C4-2B (cell line): ENCODE measurements at regions not wholly inside any gene's neighbourhood (a gene's known extent, or its start where the extent isn't known, plus 50 kb on each side); places are given as distances from the start of the nearest gene placed in this dataset.

ENCODE experiments used
- ZFX ChIP-seq: fragments of 450-650 bp; IDR thresholded peaks from 2 replicates; pipeline ENCODE4 v1.6.1; 2017
- TF ChIP-seq, protein P1 (sequence below): fragments of 450-650 bp; conservative IDR thresholded peaks from 2 replicates; pipeline ENCODE4 v1.5.1; 2017; ENCODE audit warnings: mild to moderate bottlenecking

DNA sequence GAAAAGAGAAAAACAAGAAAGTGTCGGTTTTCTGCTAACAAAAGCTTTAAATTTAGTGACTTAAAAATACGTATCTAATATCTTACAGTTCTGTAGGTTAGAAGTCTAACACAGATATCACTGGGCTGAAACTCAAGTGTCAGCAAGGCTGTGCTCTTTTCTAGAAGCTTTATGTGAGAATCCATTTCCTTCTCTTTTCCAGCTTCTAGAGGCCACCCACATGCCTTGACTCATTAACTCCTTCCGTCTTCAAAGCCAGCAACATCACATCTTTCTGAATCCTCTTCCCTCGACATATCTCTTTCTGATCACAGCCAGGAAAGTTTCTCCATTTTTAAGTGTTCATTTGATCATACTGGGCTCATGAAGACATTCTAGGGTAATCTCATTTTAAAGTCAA, 262.0 kb downstream of the MAFB start:
- TF ChIP-seq, protein P1, sequence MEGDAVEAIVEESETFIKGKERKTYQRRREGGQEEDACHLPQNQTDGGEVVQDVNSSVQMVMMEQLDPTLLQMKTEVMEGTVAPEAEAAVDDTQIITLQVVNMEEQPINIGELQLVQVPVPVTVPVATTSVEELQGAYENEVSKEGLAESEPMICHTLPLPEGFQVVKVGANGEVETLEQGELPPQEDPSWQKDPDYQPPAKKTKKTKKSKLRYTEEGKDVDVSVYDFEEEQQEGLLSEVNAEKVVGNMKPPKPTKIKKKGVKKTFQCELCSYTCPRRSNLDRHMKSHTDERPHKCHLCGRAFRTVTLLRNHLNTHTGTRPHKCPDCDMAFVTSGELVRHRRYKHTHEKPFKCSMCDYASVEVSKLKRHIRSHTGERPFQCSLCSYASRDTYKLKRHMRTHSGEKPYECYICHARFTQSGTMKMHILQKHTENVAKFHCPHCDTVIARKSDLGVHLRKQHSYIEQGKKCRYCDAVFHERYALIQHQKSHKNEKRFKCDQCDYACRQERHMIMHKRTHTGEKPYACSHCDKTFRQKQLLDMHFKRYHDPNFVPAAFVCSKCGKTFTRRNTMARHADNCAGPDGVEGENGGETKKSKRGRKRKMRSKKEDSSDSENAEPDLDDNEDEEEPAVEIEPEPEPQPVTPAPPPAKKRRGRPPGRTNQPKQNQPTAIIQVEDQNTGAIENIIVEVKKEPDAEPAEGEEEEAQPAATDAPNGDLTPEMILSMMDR: no peak
- TF ChIP-seq ZFX: no peak
